ENCODE measurements at regions not wholly inside any gene's neighbourhood (a gene's known extent, or its start where the extent isn't known, plus 50 kb on each side); places are given as distances from the start of the nearest gene placed in this dataset.

DNA sequence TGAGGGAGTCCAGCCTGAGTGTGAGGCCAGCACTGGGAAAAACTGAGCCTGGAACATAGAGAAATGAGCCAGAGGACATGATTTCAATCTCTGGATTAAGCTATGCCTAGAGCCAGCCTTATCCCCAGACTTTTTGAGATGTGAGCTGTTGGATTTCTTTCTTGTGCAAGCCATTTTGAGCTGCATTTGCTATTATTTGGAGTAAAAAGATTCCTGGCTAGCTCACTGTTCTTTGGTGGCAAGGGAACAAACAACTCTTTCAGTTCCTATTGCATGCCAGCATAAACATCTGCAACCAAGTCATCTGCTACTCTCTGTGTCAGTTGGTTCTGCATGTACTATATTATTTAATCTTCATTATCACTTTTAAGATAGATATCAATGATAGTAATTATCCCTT is 70.1 kb upstream of the MAN2A1 start:
- TF ChIP-seq, protein P1, sequence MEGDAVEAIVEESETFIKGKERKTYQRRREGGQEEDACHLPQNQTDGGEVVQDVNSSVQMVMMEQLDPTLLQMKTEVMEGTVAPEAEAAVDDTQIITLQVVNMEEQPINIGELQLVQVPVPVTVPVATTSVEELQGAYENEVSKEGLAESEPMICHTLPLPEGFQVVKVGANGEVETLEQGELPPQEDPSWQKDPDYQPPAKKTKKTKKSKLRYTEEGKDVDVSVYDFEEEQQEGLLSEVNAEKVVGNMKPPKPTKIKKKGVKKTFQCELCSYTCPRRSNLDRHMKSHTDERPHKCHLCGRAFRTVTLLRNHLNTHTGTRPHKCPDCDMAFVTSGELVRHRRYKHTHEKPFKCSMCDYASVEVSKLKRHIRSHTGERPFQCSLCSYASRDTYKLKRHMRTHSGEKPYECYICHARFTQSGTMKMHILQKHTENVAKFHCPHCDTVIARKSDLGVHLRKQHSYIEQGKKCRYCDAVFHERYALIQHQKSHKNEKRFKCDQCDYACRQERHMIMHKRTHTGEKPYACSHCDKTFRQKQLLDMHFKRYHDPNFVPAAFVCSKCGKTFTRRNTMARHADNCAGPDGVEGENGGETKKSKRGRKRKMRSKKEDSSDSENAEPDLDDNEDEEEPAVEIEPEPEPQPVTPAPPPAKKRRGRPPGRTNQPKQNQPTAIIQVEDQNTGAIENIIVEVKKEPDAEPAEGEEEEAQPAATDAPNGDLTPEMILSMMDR (conservative IDR thresholded peaks at IDR 0.05; ENCODE audit: low read depth, low read length) = no peak
- TF ChIP-seq EZH2 (IDR thresholded peaks at IDR 0.05; ENCODE audit: borderline replicate concordance, low read depth, low read length, poor library complexity, severe bottlenecking) = no peak
